Suppressor macrophage (primary cell): ENCODE measurements at regions not wholly inside any gene's neighbourhood (a gene's known extent, or its start where the extent isn't known, plus 50 kb on each side); places are given as distances from the start of the nearest gene placed in this dataset.
"Not testable (repeated sequence)": the region's sequence is repeated elsewhere in the genome, so short reads cannot be mapped to it uniquely, and the experiment has no call there.

Source experiments
- DNase-seq, 4 experiments: peaks; one replicate each; pipeline ENCODE4 v3.0.0-alpha.2; 2020 to 2022

DNA sequence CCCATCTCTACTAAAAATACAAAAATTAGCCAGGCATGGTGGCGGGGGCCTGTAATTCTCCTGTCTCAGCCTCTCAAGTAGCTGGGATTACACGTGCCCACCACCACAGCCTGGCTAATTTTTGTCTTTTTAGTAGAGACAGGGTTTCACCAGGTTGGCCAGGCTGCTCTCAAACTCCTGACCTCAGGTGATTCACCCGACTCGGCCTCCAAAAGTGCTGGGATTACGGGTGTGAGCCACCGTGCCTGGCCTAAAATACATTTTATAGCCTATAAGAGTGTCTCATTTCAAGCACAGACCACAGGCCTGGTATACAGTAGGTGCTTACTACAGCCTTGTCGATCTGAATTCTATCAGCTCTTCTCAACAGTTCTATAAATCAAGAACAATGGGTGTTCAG is 139.5 kb upstream of the USP29 start:
- DNase-seq, result not testable (repeated sequence)

DNA sequence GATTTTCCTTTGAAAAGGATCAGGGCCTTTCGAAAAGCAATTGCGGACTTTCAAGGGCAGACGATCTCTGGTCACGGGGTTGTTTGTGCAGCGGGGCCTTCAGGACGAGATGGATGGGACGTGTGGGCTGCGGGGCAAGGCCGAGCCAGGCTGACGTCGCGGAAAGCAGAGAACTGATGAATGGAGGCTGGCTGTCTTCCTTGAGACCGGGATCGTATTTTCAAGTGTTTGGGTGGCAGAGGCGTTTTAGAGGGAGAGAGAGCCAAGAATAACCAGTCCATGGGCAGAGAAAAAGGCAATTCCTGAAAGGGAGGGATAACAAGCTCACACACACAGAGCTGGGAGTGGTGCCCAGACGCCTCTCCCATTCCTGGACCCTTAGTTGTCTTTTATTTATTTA is 138.9 kb upstream of the USP29 start:
- DNase-seq, result no peak

DNA sequence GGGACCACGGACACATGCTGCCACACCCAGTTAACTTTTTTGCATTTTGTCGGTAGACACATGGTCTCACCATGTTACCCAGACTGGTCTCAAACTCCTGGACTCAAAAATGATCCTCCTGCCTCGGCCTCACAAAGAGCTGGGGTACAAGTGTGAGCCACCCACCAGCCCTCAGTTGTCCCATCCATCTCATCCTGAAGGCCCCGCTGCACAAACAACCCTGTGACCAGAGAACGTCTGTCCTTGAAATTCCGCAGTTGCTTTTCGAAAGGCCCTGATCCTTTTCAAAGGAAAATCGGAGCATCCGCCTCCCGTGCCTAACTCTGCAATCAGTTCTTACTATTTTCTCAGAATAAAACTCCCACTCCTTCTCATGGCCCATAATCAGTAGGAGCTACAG is 138.3 kb upstream of the USP29 start:
- DNase-seq, result not testable (repeated sequence)

DNA sequence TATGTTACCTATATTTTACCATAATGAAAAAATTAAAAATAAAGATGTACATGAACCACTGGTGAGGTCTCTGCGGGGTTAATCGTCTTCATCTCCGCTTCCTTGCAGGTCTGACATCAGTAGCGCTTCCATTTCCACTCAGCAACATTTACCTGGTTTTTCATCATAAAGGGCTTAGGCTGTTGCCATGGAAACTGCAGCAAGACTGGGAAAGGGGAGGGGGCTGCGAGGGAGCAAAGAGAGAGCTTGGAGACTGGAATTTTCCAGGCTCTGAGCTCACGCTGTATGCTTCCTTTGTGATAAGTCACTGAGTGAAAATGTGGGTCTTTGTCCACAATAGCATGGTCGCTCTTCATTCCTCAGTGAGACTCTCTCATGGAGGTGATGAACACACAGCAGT is 136.6 kb upstream of the USP29 start:
- DNase-seq, result no peak

DNA sequence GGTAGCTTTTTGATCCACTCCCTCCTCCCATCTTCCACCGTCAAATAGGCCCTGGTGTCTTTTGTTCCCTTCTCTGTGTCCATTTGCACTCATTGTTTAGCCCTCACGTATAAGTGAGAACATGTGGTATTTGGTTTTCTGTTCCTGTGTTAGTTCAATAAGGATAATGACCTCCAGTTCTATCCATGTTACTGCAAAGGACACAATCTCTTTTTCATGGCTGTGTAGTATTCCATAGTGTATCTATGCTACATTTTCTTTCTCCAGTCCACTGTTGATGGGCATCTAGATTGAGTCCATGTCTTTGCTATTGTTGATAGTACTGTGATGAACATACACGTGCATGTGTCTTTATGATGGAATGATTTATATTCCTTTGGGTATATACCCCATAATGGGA is 136.0 kb upstream of the USP29 start:
- no peak for DNase-seq

DNA sequence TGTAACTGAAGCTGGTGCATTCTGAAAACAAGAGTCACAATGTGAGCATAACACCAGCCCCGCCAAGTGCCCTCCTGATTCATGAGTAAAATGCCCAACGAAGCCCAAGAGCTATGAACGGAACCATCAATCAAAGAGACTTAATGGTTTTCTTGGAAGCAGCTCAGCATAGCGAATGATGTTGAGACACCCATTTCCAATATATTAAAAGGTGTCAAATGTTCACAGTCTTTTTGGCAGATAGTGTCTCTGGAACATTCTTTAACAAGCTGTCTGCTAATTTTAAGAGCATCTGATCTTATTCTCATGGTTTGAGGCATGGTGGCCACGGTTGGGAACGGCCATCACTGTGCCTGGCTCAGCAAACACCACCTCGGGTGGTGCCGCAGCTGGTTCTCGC is 133.4 kb upstream of the USP29 start:
- DNase-seq, result no peak

DNA sequence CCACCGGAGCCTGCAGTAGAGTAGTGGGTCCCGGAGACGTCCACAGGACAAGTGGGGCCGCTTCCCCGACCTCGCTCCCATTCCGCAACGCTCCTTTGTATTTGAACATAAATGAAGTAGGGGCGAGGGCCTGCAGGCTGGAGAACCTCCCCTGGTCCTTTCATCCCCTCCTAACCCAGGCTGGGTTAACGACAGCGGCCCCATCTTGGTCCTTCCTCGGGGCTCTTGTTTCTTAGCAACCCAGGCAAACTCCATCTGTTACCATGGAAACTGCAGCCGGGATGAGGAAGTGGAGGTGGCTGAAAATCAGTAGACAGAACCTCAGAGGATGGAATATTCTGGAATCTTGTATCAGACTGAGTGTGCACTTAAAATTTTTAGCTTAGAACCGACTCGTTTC is 132.6 kb upstream of the USP29 start:
- DNase-seq, result no peak

DNA sequence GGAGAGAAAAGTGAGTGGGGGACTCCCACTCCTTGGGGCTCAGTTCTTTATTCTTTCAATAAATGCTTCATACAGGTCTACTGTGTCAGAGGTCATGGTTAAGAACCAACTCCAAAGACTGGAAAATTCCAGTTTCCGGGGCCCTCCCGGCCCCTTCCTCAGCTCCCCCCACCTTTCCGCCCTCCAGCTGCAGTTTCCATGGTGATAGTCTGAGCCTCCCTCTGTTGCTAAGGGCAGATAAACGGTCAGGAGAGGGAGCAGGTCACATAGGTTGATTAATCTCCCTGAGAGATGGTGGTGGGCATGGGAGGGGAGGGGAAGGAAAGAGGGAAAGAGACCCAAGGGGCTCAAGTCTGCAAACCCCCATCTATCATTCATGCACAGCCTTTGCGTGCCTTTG is 131.5 kb upstream of the USP29 start:
- DNase-seq, result no peak

DNA sequence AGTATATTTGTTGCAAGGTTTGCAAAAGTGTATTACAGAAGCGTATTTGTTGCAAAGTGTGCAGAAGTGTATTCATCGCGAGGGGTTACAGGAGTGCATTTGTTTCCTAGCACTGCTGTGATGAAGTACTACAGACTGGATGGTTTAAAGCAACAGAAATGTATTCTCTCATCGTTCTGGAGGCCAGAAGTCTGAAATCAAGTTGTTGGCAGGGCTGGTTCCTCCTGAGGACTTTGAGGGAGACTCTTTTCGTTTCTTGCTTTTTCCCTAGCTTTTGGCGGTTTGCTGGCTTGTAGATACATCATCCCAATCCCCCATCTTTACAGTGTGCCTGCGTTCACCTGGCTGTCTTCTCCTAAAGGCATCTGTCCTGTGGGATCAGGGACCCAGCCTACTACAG is 127.9 kb upstream of the USP29 start:
- no peak for DNase-seq

DNA sequence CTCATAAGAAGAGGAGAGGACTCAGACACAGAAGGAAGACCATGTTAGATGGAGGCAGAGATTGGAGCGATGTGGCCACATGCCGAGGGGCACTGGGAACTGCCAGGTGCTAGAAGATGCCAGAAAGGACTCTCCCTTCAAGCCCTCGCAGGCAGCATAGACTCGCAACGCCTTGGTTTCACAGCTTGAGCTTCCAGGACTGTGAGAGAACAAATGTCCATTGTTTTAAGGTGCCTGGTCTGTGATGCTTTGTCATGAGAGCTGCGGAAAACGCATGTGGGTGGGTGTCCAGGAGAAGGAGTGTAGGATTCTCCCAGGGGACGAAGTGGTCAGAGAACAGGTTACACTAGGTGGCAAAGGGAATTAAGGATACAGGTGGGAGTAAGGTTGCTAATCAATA is 125.9 kb upstream of the USP29 start:
- no peak for DNase-seq

DNA sequence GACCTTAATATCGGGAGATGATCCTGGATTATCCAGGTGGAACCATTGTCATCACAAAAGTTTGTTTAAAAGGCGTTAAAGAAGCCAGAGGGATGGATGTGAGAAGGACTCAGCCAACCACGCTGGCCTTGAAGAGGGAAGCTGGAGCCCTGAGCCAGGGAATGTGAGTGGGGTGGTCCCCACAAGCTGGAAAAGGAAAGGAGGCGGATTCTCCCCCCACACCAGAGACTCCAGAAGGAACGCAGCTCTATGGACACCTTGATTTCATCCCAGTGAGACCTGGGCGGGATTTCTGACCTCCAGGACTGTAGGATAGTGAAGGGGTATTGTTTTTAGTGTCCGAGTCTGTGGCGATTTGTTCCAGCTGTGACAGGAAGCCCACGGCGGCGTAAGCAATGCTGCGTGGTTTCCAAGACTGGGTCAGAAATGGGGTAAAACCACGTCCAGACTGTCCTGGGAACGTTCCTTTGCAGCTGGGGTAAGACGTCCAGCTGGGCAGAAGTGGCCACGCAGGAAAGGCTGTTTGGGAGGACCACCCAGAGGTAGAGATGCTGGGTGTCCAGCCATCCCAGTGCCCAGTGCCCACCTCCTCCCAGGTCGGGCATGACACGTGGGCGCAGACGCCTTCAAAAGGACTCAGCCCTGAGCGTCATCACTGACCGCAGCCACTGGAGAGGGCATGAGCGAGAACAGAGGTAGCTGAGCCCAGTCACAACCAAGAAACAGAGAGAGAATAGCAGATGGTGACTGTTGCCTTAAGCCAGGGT is 125.4 kb upstream of the USP29 start:
- no peak for DNase-seq

DNA sequence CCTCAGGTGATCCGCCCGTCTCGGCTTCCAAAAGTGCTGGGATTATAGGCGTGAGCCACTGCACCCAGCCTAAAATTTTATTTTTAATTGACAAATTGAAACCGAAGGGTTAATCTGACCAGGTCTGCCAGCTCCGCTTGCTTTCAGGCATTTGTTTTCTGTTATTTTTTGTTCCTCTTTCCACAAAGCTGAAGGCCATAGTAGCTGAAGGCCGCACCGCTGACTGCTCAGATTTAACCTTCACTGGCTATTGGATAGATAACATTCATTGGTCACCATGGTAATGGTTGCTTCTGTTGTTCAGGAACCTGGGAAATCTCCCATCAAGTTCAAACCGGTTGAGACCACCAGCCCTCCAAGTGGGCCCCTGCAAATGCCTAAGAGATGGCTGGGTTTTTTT is 124.5 kb upstream of the USP29 start:
- DNase-seq, result no peak

DNA sequence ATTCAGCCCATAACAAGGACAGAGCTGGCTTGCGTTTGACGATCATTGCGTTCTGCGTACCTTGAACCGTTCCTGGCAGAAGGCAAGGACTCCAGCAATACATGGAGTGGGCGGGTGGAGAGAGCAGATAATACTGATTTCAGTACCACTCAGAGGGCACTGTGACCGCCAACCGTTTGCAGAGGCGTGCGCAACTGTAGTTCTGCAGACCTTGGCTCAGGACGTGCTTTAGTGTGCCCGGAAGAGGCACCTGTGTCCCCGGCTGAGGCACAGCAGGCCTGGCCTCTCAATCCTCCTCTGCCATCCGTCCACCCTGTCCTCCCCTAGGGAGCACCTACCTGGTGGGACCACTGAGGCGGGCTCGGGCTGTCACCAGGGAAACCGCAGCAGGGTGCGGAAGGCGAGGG is 117.6 kb upstream of the USP29 start:
- DNase-seq, result no peak

DNA sequence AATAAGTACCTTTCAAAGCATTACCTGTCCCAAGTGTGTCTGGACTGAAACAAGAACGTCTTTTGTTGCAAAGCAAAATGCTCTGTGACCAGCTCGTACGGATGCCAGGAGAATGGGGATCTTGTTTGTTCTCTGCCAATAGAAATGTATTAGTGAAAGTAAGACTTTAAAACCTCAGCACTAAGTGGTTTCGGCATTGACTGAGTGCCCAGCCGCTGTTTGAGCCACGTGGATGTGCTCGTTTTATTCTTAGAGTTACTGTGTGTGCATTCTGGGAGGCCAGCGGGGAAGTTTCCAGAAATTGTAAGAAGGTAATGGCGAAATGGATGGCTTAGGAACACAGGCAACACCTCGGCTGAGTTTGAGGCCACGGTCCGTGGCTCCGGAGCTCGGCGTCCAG is 117.1 kb upstream of the USP29 start:
- DNase-seq, result no peak

DNA sequence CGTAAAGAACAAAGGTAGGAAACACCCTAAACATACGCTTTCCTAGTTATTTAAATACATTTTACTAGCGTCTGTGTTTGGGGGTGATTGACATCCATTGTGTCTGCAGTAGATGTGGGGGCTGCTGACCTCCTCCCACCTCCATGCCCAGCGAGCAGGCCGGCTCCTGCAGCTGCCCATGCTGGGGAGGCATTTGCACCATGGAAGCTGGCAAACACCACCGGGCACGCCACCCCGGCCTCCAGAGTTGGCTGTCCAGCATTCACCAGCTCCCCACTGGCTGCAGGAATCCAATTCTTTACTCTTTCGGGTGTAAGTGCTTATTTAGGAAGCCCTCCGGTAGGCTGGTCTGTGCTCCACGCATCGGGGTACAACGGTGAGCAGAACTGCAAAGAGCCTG is 115.4 kb upstream of the USP29 start:
- DNase-seq, result no peak

DNA sequence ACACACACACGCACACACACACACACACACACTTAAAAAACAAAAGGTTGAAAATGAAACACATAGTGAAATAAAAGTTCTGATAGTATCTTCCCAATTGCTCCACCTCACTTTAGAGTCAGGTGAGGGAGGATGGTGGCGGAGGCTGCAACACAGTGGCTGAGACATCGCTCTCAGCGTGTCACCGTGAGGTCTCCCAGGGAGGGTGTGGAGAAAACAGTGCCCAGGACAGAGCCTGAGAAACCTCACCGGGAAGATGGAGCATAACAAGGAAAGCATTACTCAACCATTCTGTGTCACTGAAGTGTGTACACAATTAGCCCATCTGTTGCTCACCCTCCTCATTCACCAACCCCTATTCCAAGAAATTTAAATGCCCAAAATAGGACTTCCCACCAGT is 111.4 kb upstream of the USP29 start:
- no peak for DNase-seq

DNA sequence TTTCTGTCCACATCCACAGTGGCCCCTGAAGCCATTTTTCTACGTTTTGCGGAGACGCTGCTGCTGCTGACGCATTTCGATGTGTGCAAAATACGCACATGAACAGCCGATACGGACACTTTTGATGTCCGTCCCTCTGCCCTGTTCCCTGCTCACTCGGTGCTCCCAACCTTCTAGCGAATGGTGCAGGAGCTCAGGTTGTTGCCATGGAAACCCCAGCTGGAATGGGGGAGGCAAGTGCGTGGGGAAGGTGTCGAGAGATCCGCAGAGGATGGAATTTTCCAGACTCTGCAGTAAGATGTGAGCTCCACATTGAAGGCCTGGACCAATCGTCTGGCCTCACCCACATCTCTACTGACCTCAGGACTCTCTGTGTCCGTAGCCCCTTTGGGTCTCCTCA is 109.2 kb upstream of the USP29 start:
- no peak for DNase-seq

DNA sequence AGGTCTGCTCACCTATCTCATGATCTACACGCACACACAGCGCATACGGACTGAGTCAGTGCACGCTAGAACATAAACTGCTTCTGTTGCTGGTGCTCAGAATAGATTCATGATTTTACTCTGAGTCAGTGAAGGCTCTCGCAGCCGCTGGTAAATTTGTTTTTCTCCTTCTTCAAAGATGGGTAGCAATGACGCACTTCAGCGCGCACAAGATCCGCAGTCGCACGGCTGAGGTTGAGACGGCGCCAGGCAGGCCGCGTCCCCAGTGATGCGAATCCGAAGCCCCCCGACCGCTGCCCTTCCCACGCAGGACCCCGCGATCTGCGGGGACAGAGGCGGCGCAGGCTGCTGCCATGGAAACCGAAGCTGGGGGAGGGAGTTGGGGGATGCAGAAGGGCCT is 103.7 kb upstream of the USP29 start:
- no peak for DNase-seq

DNA sequence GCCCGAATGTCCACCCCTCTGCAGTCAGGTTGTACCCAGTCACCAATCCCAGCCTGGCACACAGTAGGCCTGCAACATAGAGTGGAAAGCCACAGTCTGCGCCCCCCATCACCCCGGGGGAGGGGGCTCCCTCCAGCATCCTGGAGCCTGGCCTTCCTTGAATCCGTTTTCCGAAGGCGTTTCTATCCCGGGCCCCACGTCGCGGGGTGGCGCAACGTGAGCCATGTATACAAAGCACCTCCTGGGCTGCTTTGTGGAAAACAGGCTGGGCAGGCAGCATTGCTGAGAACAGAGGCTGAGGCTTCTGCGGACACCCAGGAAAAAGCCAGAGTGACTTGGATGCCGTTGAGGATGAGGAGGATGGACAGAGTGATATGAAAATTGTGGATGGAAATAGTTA is 103.3 kb upstream of the USP29 start:
- DNase-seq, result no peak

DNA sequence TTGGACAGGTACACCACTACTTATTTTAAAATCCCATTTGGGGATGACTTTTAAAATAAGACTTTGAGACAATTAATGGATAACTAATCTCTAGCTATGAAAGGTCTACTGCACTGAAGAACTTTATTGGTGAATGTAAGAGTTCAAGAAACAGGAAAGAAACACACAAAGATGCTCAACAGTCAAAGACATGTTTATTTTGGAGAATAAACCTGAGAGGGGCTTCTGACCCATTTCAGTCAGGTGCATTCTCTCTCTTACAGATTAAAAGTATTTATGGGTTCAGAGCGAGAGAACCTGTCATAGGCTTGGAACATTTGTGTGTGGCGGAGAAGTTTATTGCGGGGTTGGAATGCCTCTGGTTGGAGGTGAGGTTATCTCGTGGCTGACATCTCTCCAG is 94.3 kb upstream of the USP29 start:
- no peak for DNase-seq

DNA sequence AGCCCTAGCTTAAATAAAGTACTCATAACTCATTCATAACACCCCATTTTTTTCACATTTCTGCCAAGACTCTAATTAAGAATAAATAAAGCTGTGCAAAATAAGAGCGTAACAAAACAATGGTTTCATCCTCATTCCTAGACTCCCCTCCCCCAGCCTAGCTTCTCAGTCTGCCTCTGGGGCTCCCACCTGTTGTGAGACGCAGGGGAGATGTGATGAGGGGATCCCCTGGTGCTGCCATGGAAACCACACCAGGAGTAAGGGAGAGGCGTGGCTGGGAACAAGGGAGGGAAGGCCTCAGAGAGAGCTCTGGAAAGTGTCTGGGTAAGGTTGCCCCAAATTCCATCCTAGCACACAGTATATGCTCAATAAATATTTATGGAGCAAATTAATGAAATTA is 93.3 kb upstream of the USP29 start:
- no peak for DNase-seq

DNA sequence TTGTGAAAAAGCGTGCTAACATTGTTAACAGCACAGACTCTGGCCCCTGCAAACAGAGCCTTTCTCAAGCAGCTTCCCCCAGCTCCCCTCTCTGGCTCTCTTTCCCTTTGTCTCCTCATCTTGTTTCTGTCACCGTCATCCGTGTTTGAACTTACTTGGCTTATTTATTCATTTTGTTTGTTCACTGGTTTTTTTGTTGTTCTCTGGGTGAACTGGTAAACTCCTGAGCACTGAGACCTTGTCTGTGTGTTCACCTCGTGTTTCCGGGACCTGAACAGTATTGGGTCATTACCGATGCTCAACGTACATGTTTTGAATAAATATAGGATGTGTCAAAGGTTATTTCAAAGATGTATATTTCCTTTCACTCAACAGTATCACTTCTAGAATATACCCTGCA is 92.4 kb upstream of the USP29 start:
- DNase-seq, result no peak

DNA sequence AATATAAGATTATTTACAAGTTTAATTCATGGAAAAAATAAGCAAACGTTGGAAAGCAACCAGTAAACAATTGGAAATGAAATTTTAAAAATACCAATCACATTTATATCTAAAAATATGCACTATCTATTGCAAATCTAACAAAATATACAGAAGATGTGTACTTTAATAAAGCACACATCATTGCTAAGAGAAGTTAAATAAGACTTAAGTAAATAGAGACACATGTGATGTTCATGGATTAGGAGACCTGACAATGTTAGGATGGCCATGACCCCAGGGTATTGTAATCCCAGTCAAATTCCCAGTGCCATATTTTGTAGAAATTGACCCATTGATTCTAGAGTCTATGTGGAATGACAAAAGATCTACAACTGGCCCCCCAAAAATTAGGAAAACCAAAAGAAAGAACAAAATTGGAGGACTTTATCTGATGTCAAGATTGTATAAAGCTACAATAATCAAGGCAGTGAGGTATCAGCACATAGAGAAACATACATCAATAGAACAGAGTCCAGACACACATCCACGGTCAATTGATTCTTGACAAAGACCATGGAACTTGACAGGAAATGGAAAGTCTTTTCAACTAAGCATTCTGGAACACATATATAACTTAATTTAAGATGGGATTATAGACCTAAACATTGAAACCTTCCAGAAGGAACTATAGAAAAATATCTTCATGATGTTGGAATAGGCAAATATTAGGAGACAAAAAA is 90.8 kb upstream of the USP29 start:
- DNase-seq, result no peak

DNA sequence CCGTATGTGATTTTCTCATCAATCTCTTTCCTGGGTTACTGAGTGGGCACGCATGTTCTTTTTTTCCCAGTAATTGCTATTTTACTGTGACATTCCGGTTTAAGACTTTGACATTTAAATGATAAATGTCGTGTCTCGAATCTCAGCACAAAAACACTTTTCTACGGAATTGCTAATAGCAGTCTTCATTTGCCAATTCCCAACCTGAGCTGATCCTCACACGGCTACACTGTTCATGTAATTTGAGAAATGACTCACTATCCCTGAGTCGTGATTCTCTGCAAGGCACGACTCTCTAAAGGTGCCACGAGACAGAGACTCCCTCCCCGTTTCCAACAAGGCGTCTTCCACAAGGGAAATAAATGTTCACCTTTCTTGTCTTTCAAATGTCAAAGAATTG is 88.7 kb upstream of the USP29 start:
- no peak for DNase-seq

DNA sequence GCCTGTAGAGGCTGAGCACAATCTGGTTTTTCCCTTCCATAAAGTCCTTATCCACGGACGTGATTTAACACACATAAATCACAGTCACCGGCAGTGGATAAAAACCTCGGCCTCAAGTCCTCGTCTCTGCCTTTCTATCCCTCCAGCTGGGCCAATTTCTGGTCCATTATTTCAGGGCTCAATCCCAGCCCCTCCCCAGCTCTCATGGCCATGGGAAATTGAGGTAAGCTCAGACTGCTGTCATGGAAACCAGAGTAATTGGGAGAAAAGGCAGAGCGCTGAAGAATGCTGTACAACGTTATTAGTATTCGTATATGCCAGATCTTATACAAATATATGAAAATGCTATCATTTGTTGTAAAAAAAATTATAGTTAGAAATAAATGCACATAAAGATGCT is 86.2 kb upstream of the USP29 start:
- DNase-seq, result no peak
